HG03342 (cell line): ENCODE measurements at regions not wholly inside any gene's neighbourhood (a gene's known extent, or its start where the extent isn't known, plus 50 kb on each side); places are given as distances from the start of the nearest gene placed in this dataset.

Source experiments
- ATAC-seq: cut with Tn5 transposase; IDR thresholded peaks from one replicate; pipeline ENCODE4 v1.9.1; 2021; ENCODE audit warnings: mild to moderate bottlenecking, moderate library complexity; ENCODE audit not compliant: unreplicated experiment

- peak; percentile 63 for ATAC-seq
These were observed 134.8 kb upstream of the RGMA start for GRCh38 chr15:93223803-93224202.

- ATAC-seq, result no peak
These were observed 132.7 kb upstream of the RGMA start for GRCh38 chr15:93221759-93222158.

GRCh38 chr15:93219859-93220420 lies 130.9 kb upstream of the RGMA start:
- no peak for ATAC-seq

- ATAC-seq, result no peak
These were observed 128.3 kb upstream of the RGMA start for GRCh38 chr15:93217343-93217742.

- no peak for ATAC-seq
These were observed 125.1 kb upstream of the RGMA start for GRCh38 chr15:93214106-93214505.

GRCh38 chr15:93213281-93213680 lies 124.3 kb upstream of the RGMA start:
- no peak for ATAC-seq

GRCh38 chr15:93212578-93212977 lies 123.6 kb upstream of the RGMA start:
- no peak for ATAC-seq

GRCh38 chr15:93210995-93211394 lies 122.0 kb upstream of the RGMA start:
- no peak for ATAC-seq

- no peak for ATAC-seq
These were observed 120.9 kb upstream of the RGMA start for GRCh38 chr15:93209690-93210445.

- no peak for ATAC-seq
These were observed 117.9 kb upstream of the RGMA start for GRCh38 chr15:93206893-93207292.

GRCh38 chr15:93205413-93205812 lies 116.4 kb upstream of the RGMA start:
- ATAC-seq, result no peak

GRCh38 chr15:93203036-93203435 lies 114.0 kb upstream of the RGMA start:
- no peak for ATAC-seq

GRCh38 chr15:93202405-93202804 lies 113.4 kb upstream of the RGMA start:
- no peak for ATAC-seq

GRCh38 chr15:93201940-93202339 lies 112.9 kb upstream of the RGMA start:
- ATAC-seq, result no peak

- no peak for ATAC-seq
These were observed 111.8 kb upstream of the RGMA start for GRCh38 chr15:93200837-93201226.

GRCh38 chr15:93200081-93200836 lies 111.2 kb upstream of the RGMA start:
- no peak for ATAC-seq

- ATAC-seq, result no peak
These were observed 107.2 kb upstream of the RGMA start for GRCh38 chr15:93196135-93196670.

- no peak for ATAC-seq
These were observed 106.1 kb upstream of the RGMA start for GRCh38 chr15:93195109-93195508.

GRCh38 chr15:93190238-93190637 lies 101.2 kb upstream of the RGMA start:
- no peak for ATAC-seq

GRCh38 chr15:93189561-93189960 lies 100.5 kb upstream of the RGMA start:
- no peak for ATAC-seq

GRCh38 chr15:93188236-93188635 lies 99.2 kb upstream of the RGMA start:
- no peak for ATAC-seq

- ATAC-seq, result no peak
These were observed 96.8 kb upstream of the RGMA start for GRCh38 chr15:93185796-93186195.
